ENCODE measurements at regions not wholly inside any gene's neighbourhood (a gene's known extent, or its start where the extent isn't known, plus 50 kb on each side); places are given as distances from the start of the nearest gene placed in this dataset.

- peak overlapping the region; percentile 38 for H3K4me3 ChIP-seq
- DNase-seq (ENCODE audit: low spot score): no peak
- peak overlapping the region; percentile 80 for H3K4me2 ChIP-seq
- H3K27ac ChIP-seq: no peak overlapping the region
- TF ChIP-seq EZH2phosphoT487 (IDR thresholded peaks at IDR 0.05) (no peak), CTCF (IDR thresholded peaks at IDR 0.05) (no peak), EZH2 (IDR thresholded peaks at IDR 0.05) (no peak)
- Mint-ChIP-seq H3K4me3 (peak overlapping the region; percentile 80), H3K27me3 (ENCODE audit: insufficient read depth, low read depth) (peaks cover 25% of the 10 kb centered on the region), H3K36me3 (no peaks in the 10 kb centered on the region), H3K27ac (no peak overlapping the region), H3K9me3 (peaks cover 4% of the 10 kb centered on the region), H3K4me1 (peaks cover 23% of the 10 kb centered on the region)
- no peaks in the 10 kb centered on the region for H3K9me3 ChIP-seq (ENCODE audit: low read depth)
- H3K9ac ChIP-seq: no peak overlapping the region
- H2AFZ ChIP-seq (replicated peaks): peak overlapping the region; percentile 99
- H3K4me1 ChIP-seq: peaks cover 22% of the 10 kb centered on the region
- H3K79me2 ChIP-seq (ENCODE audit: low read depth): no peaks in the 10 kb centered on the region
- peaks cover 23% of the 10 kb centered on the region for H3F3A ChIP-seq (ENCODE audit: low read depth)
- H3K36me3 ChIP-seq: no peaks in the 10 kb centered on the region
- H3K27me3 ChIP-seq: peaks cover 100% of the 10 kb centered on the region
- H4K20me1 ChIP-seq (ENCODE audit: low read depth): no peaks in the 10 kb centered on the region
These were observed 257.0 kb upstream of the SDK2 start for GRCh38 chr17:73901249-73901648.

GRCh38 chr17:73901661-73902415 is 257.6 kb upstream of the SDK2 start:
- Mint-ChIP-seq H3K27me3 (ENCODE audit: insufficient read depth, low read depth) (peaks cover 25% of the 10 kb centered on the region), H3K4me3 (peak overlapping the region; percentile 80), H3K36me3 (no peaks in the 10 kb centered on the region), H3K4me1 (peaks cover 23% of the 10 kb centered on the region), H3K9me3 (peaks cover 4% of the 10 kb centered on the region), H3K27ac (peak overlapping the region; percentile 87)
- DNase-seq (ENCODE audit: low spot score): peak; percentile 79
- Histone ChIP-seq H3K27ac (no peak overlapping the region), H3K9ac (no peak overlapping the region), H3K27me3 (peaks cover 100% of the 10 kb centered on the region), H2AFZ (replicated peaks) (peak overlapping the region; percentile 99), H3K36me3 (no peaks in the 10 kb centered on the region), H3K4me1 (peaks cover 22% of the 10 kb centered on the region), H3K4me3 (peak overlapping the region; percentile 38), H3F3A (ENCODE audit: low read depth) (peaks cover 23% of the 10 kb centered on the region), H3K4me2 (peak overlapping the region; percentile 80), H4K20me1 (ENCODE audit: low read depth) (no peaks in the 10 kb centered on the region), H3K9me3 (ENCODE audit: low read depth) (no peaks in the 10 kb centered on the region), H3K79me2 (ENCODE audit: low read depth) (no peaks in the 10 kb centered on the region)
- TF ChIP-seq EZH2 (IDR thresholded peaks at IDR 0.05) (peak; percentile 7), CTCF (IDR thresholded peaks at IDR 0.05) (peak; percentile 18), EZH2phosphoT487 (IDR thresholded peaks at IDR 0.05) (peak; percentile 31)

GRCh38 chr17:73902416-73903181 is 258.4 kb upstream of the SDK2 start:
- peaks cover 25% of the 10 kb centered on the region for H3K4me1 Mint-ChIP-seq
- Histone ChIP-seq H3K36me3 (no peaks in the 10 kb centered on the region), H2AFZ (replicated peaks) (peak overlapping the region; percentile 99), H3K9ac (no peak overlapping the region), H4K20me1 (ENCODE audit: low read depth) (no peaks in the 10 kb centered on the region), H3F3A (ENCODE audit: low read depth) (peaks cover 23% of the 10 kb centered on the region), H3K79me2 (ENCODE audit: low read depth) (no peaks in the 10 kb centered on the region), H3K27me3 (peaks cover 100% of the 10 kb centered on the region), H3K9me3 (ENCODE audit: low read depth) (no peaks in the 10 kb centered on the region), H3K4me2 (peak overlapping the region; percentile 80), H3K4me3 (peak overlapping the region; percentile 38), H3K27ac (no peak overlapping the region), H3K4me1 (peaks cover 22% of the 10 kb centered on the region)
- H3K9me3 Mint-ChIP-seq: peaks cover 4% of the 10 kb centered on the region
- H3K36me3 Mint-ChIP-seq: no peaks in the 10 kb centered on the region
- peaks cover 26% of the 10 kb centered on the region for H3K27me3 Mint-ChIP-seq (ENCODE audit: insufficient read depth, low read depth)
- peak overlapping the region; percentile 80 for H3K4me3 Mint-ChIP-seq
- peak overlapping the region; percentile 87 for H3K27ac Mint-ChIP-seq
- DNase-seq (ENCODE audit: low spot score): peak; percentile 39
- TF ChIP-seq EZH2phosphoT487 (IDR thresholded peaks at IDR 0.05) (no peak), EZH2 (IDR thresholded peaks at IDR 0.05) (no peak), CTCF (IDR thresholded peaks at IDR 0.05) (no peak)

Data from neural progenitor cell (in vitro differentiated cells).